Fibroblast of pulmonary artery (primary cell): ENCODE measurements at regions not wholly inside any gene's neighbourhood (a gene's known extent, or its start where the extent isn't known, plus 50 kb on each side); places are given as distances from the start of the nearest gene placed in this dataset.
A peak's percentile ranks its signal among the peaks of the same experiment; 100 is the strongest.
"Not testable (repeated sequence)": the region's sequence is repeated elsewhere in the genome, so short reads cannot be mapped to it uniquely, and the experiment has no call there.

Experiments used
- DNase-seq: peaks from one replicate; pipeline ENCODE4 v3.0.0-alpha.2; 2010; ENCODE audit warnings: low read depth
- H3K4me3 ChIP-seq: replicated peaks from 2 replicates; pipeline ENCODE4 v1.5.1; 2011; ENCODE audit warnings: low read depth, mild to moderate bottlenecking, control low read depth, low read length, moderate library complexity
- CTCF ChIP-seq: IDR thresholded peaks from 2 replicates; pipeline ENCODE4 v1.5.1; 2011; ENCODE audit warnings: mild to moderate bottlenecking, control low read depth, low read length, inconsistent platforms; ENCODE audit errors: missing control alignments

DNA sequence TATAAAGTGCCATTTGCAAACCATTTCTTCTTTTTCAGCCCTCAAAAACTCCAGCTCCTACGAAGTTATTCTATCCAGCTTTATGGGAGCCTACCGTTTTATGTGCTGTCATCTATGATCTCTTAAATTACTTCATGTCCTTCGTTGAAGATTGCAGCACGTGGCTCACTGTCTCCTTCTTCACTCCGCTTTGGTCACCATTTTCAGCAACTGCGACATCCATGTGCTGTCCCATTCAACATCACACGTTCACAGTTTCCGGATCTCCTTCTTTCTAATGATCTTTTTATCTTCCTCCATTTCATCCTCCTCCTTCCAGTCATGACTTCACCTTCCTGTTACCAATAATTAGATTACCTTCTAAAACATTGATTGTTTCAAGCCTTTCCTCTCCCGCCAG lies 143.3 kb upstream of the KRAS start:
- H3K4me3 ChIP-seq = no peak overlapping the region
- no peak for DNase-seq
- TF ChIP-seq CTCF = no peak

DNA sequence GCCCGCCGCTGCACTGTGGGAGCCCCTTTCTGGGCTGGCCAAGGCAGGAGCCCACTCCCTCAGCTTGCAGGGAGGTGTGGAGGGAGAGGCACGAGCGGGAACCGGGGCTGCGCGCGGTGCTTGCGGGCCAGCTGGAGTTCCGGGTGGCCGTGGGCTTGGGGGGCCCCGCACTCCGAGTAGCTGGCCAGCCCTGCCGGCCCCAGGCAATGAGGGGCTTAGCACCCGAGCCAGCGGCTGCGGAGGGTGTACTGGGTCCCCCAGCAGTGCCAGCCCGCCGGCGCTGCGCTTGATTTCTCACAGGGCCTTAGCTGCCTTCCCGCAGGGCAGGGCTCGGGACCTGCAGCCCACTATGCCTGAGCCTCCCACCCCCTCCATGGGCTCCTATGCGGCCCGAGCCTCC lies 140.6 kb upstream of the KRAS start:
- DNase-seq = not testable (repeated sequence)

GRCh38 chr12:25388183-25388582 lies 137.5 kb upstream of the KRAS start:
- TF ChIP-seq CTCF = no peak
- no peak overlapping the region for H3K4me3 ChIP-seq
- no peak for DNase-seq

More for the DNA sequence above, 140.6 kb upstream of the KRAS start:
- not testable (repeated sequence) for H3K4me3 ChIP-seq

GRCh38 chr12:25387732-25388050 lies 137.0 kb upstream of the KRAS start:
- no peak for DNase-seq
- no peak for TF ChIP-seq CTCF
- H3K4me3 ChIP-seq = no peak overlapping the region

- peak overlapping the region; percentile 81 for H3K4me3 ChIP-seq
- peak; percentile 83 for TF ChIP-seq CTCF
- peak; percentile 94 for DNase-seq
Observed at GRCh38 chr12:25386831-25387731, 136.4 kb upstream of the KRAS start.

- no peak for DNase-seq
- TF ChIP-seq CTCF = no peak
- H3K4me3 ChIP-seq = peak overlapping the region; percentile 81
Observed at GRCh38 chr12:25384893-25385248, 134.1 kb upstream of the KRAS start.

GRCh38 chr12:25384038-25384892 lies 133.5 kb upstream of the KRAS start:
- peak overlapping the region; percentile 81 for H3K4me3 ChIP-seq
- DNase-seq = peak; percentile 4
- no peak for TF ChIP-seq CTCF
